ENCODE measurements at regions not wholly inside any gene's neighbourhood (a gene's known extent, or its start where the extent isn't known, plus 50 kb on each side); places are given as distances from the start of the nearest gene placed in this dataset.

GRCh38 chr18:46352520-46353250 lies 248.5 kb downstream of the HAUS1 start:
- Histone ChIP-seq H3K27me3 (ENCODE audit: control insufficient read depth in 2 of 2, insufficient read depth in 2 of 2, low read length in 2 of 2) (no peaks in the 10 kb centered on the region), H3K27ac (ENCODE audit: insufficient read depth, low read depth, low read length) (no peak overlapping the region), H3K79me2 (ENCODE audit: control insufficient read depth, insufficient read depth, low read length) (no peaks in the 10 kb centered on the region), H3K4me2 (ENCODE audit: insufficient read depth, low read length) (no peak overlapping the region), H2AFZ (ENCODE audit: low read depth, low read length) (no peak overlapping the region), H3K36me3 (ENCODE audit: control insufficient read depth in 2 of 2, extremely low read depth in 1 of 2, insufficient read depth in 2 of 2, low read length in 2 of 2) (no peaks in the 10 kb centered on the region), H3K4me3 (replicated peaks in 1 of 3; ENCODE audit: insufficient read depth in 1 of 3, low read depth in 1 of 3, low read length in 3 of 3) (no peak overlapping the region), H3K9me3 (replicated peaks; ENCODE audit: control insufficient read depth, insufficient read depth, low read length) (no peaks in the 10 kb centered on the region), H3K4me1 (ENCODE audit: control insufficient read depth, extremely low read depth, insufficient read depth, low read length) (no peaks in the 10 kb centered on the region), H3K9me1 (replicated peaks; ENCODE audit: control insufficient read depth, extremely low read depth, insufficient read depth, low read length) (no peaks in the 10 kb centered on the region), H4K20me1 (replicated peaks; ENCODE audit: control insufficient read depth, extremely low read depth, insufficient read depth, low read length) (no peaks in the 10 kb centered on the region), H3K9ac (replicated peaks; ENCODE audit: extremely low read depth, insufficient read depth, low read length) (no peak overlapping the region)
- intact Hi-C loops (cut with micrococcal nuclease) = no loop called here
- ChIA-PET POLR2A (no interaction called here), CTCF (no interaction called here)
- DNase-seq (ENCODE audit: low read depth, low spot score) (no peak), FAIRE-seq (no peak)
- dilution Hi-C loops (cut with MboI; ENCODE audit: extremely low pct_ligation_motif_present, low sequenced_read_pairs) = no loop called here
- TF ChIP-seq FOS (IDR thresholded peaks at IDR 0.05; ENCODE audit: borderline replicate concordance, insufficient read depth, low read length) (no peak), EZH2 (IDR thresholded peaks at IDR 0.05; ENCODE audit: borderline replicate concordance, low read depth, low read length, severe bottlenecking) (no peak), GATA2 (IDR thresholded peaks at IDR 0.05; ENCODE audit: insufficient read depth, insufficient read length, low read depth, low read length) (no peak)
- no TSS peak for BruUV-seq (replicated peaks)

- H3K4me2 ChIP-seq (ENCODE audit: insufficient read depth, low read length) = no peak overlapping the region
- H3K4me3 ChIP-seq (replicated peaks in 1 of 3; ENCODE audit: insufficient read depth in 1 of 3, low read depth in 1 of 3, low read length in 3 of 3) = no peak overlapping the region
- no peak overlapping the region for H3K9ac ChIP-seq (replicated peaks; ENCODE audit: extremely low read depth, insufficient read depth, low read length)
- H3K9me3 ChIP-seq (replicated peaks; ENCODE audit: control insufficient read depth, insufficient read depth, low read length) = no peaks in the 10 kb centered on the region
- BruUV-seq (replicated peaks) = no TSS peak
- H3K27ac ChIP-seq (ENCODE audit: insufficient read depth, low read depth, low read length) = no peak overlapping the region
- ChIA-PET CTCF (no interaction called here), POLR2A (no interaction called here)
- DNase-seq (ENCODE audit: low read depth, low spot score) = no peak
- H2AFZ ChIP-seq (ENCODE audit: low read depth, low read length) = no peak overlapping the region
- no peaks in the 10 kb centered on the region for H3K79me2 ChIP-seq (ENCODE audit: control insufficient read depth, insufficient read depth, low read length)
- no peak for TF ChIP-seq POLR2AphosphoS5 (IDR thresholded peaks at IDR 0.05; ENCODE audit: insufficient read depth, low read depth, low read length)
- TF ChIP-seq GATA2 (IDR thresholded peaks at IDR 0.05; ENCODE audit: insufficient read depth, insufficient read length, low read depth, low read length) = no peak
- no peak for TF ChIP-seq CTCF (IDR thresholded peaks at IDR 0.05; ENCODE audit: extremely low read depth in 1 of 2, insufficient read depth in 1 of 2, low read depth in 1 of 2, low read length in 2 of 2)
- TF ChIP-seq FOS (IDR thresholded peaks at IDR 0.05; ENCODE audit: borderline replicate concordance, insufficient read depth, low read length) = no peak
- no peak for FAIRE-seq
- H4K20me1 ChIP-seq (replicated peaks; ENCODE audit: control insufficient read depth, extremely low read depth, insufficient read depth, low read length) = no peaks in the 10 kb centered on the region
- H3K27me3 ChIP-seq (ENCODE audit: control insufficient read depth in 2 of 2, insufficient read depth in 2 of 2, low read length in 2 of 2) = no peaks in the 10 kb centered on the region
- dilution Hi-C loops (cut with MboI; ENCODE audit: extremely low pct_ligation_motif_present, low sequenced_read_pairs) (no loop called here), intact Hi-C loops (cut with micrococcal nuclease) (no loop called here)
- no peaks in the 10 kb centered on the region for H3K4me1 ChIP-seq (ENCODE audit: control insufficient read depth, extremely low read depth, insufficient read depth, low read length)
- no peaks in the 10 kb centered on the region for H3K9me1 ChIP-seq (replicated peaks; ENCODE audit: control insufficient read depth, extremely low read depth, insufficient read depth, low read length)
- no peaks in the 10 kb centered on the region for H3K36me3 ChIP-seq (ENCODE audit: control insufficient read depth in 2 of 2, extremely low read depth in 1 of 2, insufficient read depth in 2 of 2, low read length in 2 of 2)
Observed at GRCh38 chr18:46353460-46353859, 249.3 kb downstream of the HAUS1 start.
